Sigmoid colon (tissue), 4 donors: ENCODE measurements at regions not wholly inside any gene's neighbourhood (a gene's known extent, or its start where the extent isn't known, plus 50 kb on each side); places are given as distances from the start of the nearest gene placed in this dataset.

Source experiments
- POLR2A ChIP-seq, 2 donors: fragments of 450-650 bp; IDR thresholded peaks; one replicate each; pipeline ENCODE4 v1.6.1; 2016; ENCODE audit warnings: antibody characterized with exemption in 2 of 2, mild to moderate bottlenecking in 2 of 2, moderate library complexity in 2 of 2
- POLR2AphosphoS5 ChIP-seq, 4 donors: sonication (generic); formaldehyde crosslinking; IDR thresholded peaks; one replicate each; pipeline ENCODE4 v1.6.1; 2017; ENCODE audit warnings: antibody characterized with exemption in 4 of 4
- TF ChIP-seq, protein P1 (sequence below), 4 experiments: fragments of 450-650 bp in 3 of 4; fragments of 200-600 bp in 1 of 4; IDR thresholded peaks; one replicate each; pipeline ENCODE4 v1.5.1; 2016 to 2019; ENCODE audit warnings: antibody characterized with exemption in 4 of 4, mild to moderate bottlenecking in 3 of 4, moderate library complexity in 2 of 4

DNA sequence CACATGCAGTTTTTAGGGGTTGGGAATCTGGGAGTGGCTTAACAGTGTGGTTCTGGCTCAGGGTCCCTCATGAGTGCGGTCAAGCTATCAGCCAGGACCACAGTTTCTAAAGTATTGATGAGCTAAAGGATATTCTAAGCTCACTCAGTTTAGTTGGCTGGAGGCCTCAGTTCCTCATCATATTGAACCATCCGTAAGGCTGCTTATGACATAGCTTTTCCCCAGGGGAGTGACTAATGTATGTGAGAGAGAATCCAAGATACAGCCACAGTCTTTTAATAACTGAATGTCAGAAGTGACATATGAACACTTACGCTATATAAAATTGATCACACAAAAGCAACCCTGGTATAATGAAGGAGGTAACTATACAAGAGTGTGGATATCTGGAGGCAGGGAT is 245.3 kb downstream of the POLR1F start:
- TF ChIP-seq, protein P1, sequence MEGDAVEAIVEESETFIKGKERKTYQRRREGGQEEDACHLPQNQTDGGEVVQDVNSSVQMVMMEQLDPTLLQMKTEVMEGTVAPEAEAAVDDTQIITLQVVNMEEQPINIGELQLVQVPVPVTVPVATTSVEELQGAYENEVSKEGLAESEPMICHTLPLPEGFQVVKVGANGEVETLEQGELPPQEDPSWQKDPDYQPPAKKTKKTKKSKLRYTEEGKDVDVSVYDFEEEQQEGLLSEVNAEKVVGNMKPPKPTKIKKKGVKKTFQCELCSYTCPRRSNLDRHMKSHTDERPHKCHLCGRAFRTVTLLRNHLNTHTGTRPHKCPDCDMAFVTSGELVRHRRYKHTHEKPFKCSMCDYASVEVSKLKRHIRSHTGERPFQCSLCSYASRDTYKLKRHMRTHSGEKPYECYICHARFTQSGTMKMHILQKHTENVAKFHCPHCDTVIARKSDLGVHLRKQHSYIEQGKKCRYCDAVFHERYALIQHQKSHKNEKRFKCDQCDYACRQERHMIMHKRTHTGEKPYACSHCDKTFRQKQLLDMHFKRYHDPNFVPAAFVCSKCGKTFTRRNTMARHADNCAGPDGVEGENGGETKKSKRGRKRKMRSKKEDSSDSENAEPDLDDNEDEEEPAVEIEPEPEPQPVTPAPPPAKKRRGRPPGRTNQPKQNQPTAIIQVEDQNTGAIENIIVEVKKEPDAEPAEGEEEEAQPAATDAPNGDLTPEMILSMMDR (IDR thresholded peaks at IDR 0.05): no peak
- no peak for TF ChIP-seq POLR2A (IDR thresholded peaks at IDR 0.05)
- no peak for TF ChIP-seq POLR2AphosphoS5 (IDR thresholded peaks at IDR 0.05)
